Heart left ventricle (tissue), 13 donors: ENCODE measurements at regions not wholly inside any gene's neighbourhood (a gene's known extent, or its start where the extent isn't known, plus 50 kb on each side); places are given as distances from the start of the nearest gene placed in this dataset.

Source experiments
- POLR2A ChIP-seq, 2 donors: fragments of 450-650 bp; IDR thresholded peaks; one replicate each; pipeline ENCODE4 v1.6.1; 2017; ENCODE audit warnings: antibody characterized with exemption in 2 of 2, mild to moderate bottlenecking in 2 of 2, moderate library complexity in 2 of 2
- TF ChIP-seq, protein P1 (sequence below), 12 donors: fragments of 200-600 bp; sonication (generic) in 4 of 12; IDR thresholded peaks; one replicate each; pipeline versions ENCODE4 v1.5.0 to v1.8.0; 2018 to 2022; ENCODE audit warnings: antibody characterized with exemption in 12 of 12, mild to moderate bottlenecking in 5 of 12
- donor health status: ischemic (EF 13 %, LVEDD 7.1; RV severe dilation, severe dysfunction).
- donor health status: DM: no; HTN: yes; CAD: no.
- donor health status: DM: no; HTN: no; CAD: no.
- donor health status: ischemic (EF 25% LVEDD 6.9; RV normal size, moderate dysfunction).
- donor health status: ischemic (EF 25% LVEDD 5.7; RV mildly dilated, moderate dysfunction).
- donor health status: ischemic (EF 35%, LVEDD 5.7; RV mildly dilated, moderate dysfunction).
- donor health status: nonischemic (EF 11% LVEDD 7.7; RV severe dilation, severe dysfunction).
- donor health status: DM: yes; HTN: yes; CAD: no.
- donor health status: PGD.
- donor health status: ischemic (EF 29% LVEDD 5.4; RV normal size, mild dysfunction).
- donor health status: nonischemic (EF 23%, LVEDD 6.1; RV moderate dilation, normal function).

DNA sequence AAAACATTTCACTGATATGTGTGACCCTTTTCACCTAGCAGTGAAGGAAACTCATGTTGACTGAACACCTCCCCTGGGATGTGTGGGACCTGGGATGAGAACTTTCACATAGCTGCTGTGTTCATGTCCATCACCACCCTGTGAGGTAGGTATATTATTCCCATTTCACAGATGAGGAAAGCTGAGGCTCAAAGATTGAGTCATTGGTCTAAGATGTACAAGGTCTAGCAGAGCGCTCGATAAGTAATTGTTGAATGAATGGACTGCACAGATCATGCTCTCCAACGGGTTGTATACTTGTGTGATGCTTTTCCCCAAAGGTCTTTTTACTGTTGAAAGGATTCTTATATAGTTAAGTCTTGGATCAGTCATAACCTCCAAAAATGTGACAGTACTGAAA, 75.6 kb upstream of the TSC22D1 start:
- TF ChIP-seq, protein P1, sequence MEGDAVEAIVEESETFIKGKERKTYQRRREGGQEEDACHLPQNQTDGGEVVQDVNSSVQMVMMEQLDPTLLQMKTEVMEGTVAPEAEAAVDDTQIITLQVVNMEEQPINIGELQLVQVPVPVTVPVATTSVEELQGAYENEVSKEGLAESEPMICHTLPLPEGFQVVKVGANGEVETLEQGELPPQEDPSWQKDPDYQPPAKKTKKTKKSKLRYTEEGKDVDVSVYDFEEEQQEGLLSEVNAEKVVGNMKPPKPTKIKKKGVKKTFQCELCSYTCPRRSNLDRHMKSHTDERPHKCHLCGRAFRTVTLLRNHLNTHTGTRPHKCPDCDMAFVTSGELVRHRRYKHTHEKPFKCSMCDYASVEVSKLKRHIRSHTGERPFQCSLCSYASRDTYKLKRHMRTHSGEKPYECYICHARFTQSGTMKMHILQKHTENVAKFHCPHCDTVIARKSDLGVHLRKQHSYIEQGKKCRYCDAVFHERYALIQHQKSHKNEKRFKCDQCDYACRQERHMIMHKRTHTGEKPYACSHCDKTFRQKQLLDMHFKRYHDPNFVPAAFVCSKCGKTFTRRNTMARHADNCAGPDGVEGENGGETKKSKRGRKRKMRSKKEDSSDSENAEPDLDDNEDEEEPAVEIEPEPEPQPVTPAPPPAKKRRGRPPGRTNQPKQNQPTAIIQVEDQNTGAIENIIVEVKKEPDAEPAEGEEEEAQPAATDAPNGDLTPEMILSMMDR (IDR thresholded peaks at IDR 0.05): no peak
- TF ChIP-seq POLR2A (IDR thresholded peaks at IDR 0.05): no peak
